GM23338 (cell line): ENCODE measurements at regions not wholly inside any gene's neighbourhood (a gene's known extent, or its start where the extent isn't known, plus 50 kb on each side); places are given as distances from the start of the nearest gene placed in this dataset.

Source experiments
- ATAC-seq: fragments of 200-7000 bp; cut with Tn5 transposase; 3 replicates; pipeline ENCODE4 v1.9.1; 2020
- DNase-seq: peaks from one replicate; pipeline ENCODE4 v3.0.0-alpha.2; 2015; ENCODE audit warnings: low spot score
- H2AFZ ChIP-seq: fragments of 200-600 bp; sonication (generic); 2 replicates; pipeline ENCODE4 v1.8.0; 2016; ENCODE audit warnings: antibody characterized with exemption, mild to moderate bottlenecking, moderate library complexity
- H3F3A ChIP-seq: fragments of 200-600 bp; sonication (generic); replicated peaks from 2 replicates; pipeline ENCODE4 v1.8.0; 2017; ENCODE audit warnings: antibody characterized with exemption, mixed run types, low read depth
- H3K27ac ChIP-seq: fragments of 200-600 bp; sonication (generic); 2 replicates; pipeline ENCODE4 v1.6.1; 2016; ENCODE audit warnings: low read depth
- H3K27me3 ChIP-seq: fragments of 200-600 bp; sonication (generic); 2 replicates; pipeline ENCODE4 v1.8.0; 2016; ENCODE audit warnings: mild to moderate bottlenecking, mixed run types, moderate library complexity; ENCODE audit not compliant: insufficient read depth
- H3K36me3 ChIP-seq: fragments of 200-600 bp; sonication (generic); 2 replicates; pipeline ENCODE4 v1.8.0; 2016; ENCODE audit warnings: mild to moderate bottlenecking; ENCODE audit not compliant: insufficient read depth
- H3K4me1 ChIP-seq: fragments of 200-600 bp; sonication (generic); 2 replicates; pipeline ENCODE4 v1.8.0; 2016; ENCODE audit warnings: mild to moderate bottlenecking, moderate library complexity; ENCODE audit not compliant: insufficient read depth
- H3K4me2 ChIP-seq: fragments of 200-600 bp; sonication (generic); 2 replicates; pipeline ENCODE4 v1.7.1; 2017; ENCODE audit warnings: mixed run types
- H3K4me3 ChIP-seq: fragments of 200-600 bp; sonication (generic); 2 replicates; pipeline ENCODE4 v1.6.1; 2016; ENCODE audit warnings: mixed run types
- H3K79me2 ChIP-seq: fragments of 200-600 bp; sonication (generic); replicated peaks from 2 replicates; pipeline ENCODE4 v1.8.0; 2017; ENCODE audit warnings: mild to moderate bottlenecking; ENCODE audit not compliant: insufficient read depth
- H3K9me2 ChIP-seq: fragments of 200-600 bp; sonication (generic); 2 replicates; pipeline ENCODE4 v1.8.0; 2017; ENCODE audit not compliant: insufficient read depth
- H4K20me1 ChIP-seq: fragments of 200-600 bp; sonication (generic); replicated peaks from 2 replicates; pipeline ENCODE4 v1.8.0; 2017; ENCODE audit warnings: mild to moderate bottlenecking; ENCODE audit not compliant: insufficient read depth
- H3K27ac Mint-ChIP-seq: 2 replicates; pipeline ENCODE4 v1.8.0; 2020; ENCODE audit warnings: inconsistent platforms, mild to moderate bottlenecking, moderate library complexity, mixed read lengths
- H3K27me3 Mint-ChIP-seq: 3 replicates; pipeline ENCODE4 v1.8.0; 2022; ENCODE audit warnings: low read depth, mild to moderate bottlenecking, moderate library complexity, mixed read lengths, inconsistent platforms; ENCODE audit not compliant: insufficient read depth, poor library complexity
- H3K36me3 Mint-ChIP-seq: 3 replicates; pipeline ENCODE4 v1.8.0; 2021; ENCODE audit warnings: low read depth, mild to moderate bottlenecking, inconsistent platforms, moderate library complexity, mixed read lengths
- H3K4me1 Mint-ChIP-seq: 3 replicates; pipeline ENCODE4 v1.8.0; 2020; ENCODE audit warnings: mild to moderate bottlenecking, inconsistent platforms, mixed read lengths
- H3K4me3 Mint-ChIP-seq: 3 replicates; pipeline ENCODE4 v1.8.0; 2021; ENCODE audit warnings: moderate library complexity, mild to moderate bottlenecking, inconsistent platforms, mixed read lengths
- H3K9me3 Mint-ChIP-seq: 3 replicates; pipeline ENCODE4 v1.8.0; 2020; ENCODE audit warnings: moderate library complexity, mild to moderate bottlenecking, inconsistent platforms, mixed read lengths
- CREB1 ChIP-seq: fragments of 250-450 bp; sonication (Bioruptor Pico); IDR thresholded peaks from 2 replicates; pipeline ENCODE4 v1.5.0; 2020; ENCODE audit warnings: low read depth, mild to moderate bottlenecking, moderate library complexity
- EZH2 ChIP-seq: fragments of 200-600 bp; sonication (generic); IDR thresholded peaks from one replicate; pipeline ENCODE4 v1.8.0; 2017; ENCODE audit warnings: antibody characterized with exemption, mild to moderate bottlenecking, low read depth; ENCODE audit not compliant: unreplicated experiment
- NANOG ChIP-seq: IDR thresholded peaks from 2 replicates; pipeline ENCODE4 v1.6.1; 2016; ENCODE audit warnings: antibody characterized with exemption, borderline replicate concordance
- POLR2AphosphoS5 ChIP-seq: IDR thresholded peaks from 2 replicates; pipeline ENCODE4 v1.6.1; 2016; ENCODE audit warnings: antibody characterized with exemption, low read depth
- ZNF331 ChIP-seq: fragments of 250-450 bp; sonication (Bioruptor Pico); IDR thresholded peaks from 2 replicates; pipeline ENCODE4 v1.5.0; 2020; ENCODE audit warnings: low read depth, mild to moderate bottlenecking, moderate library complexity
- ZNF462 ChIP-seq: fragments of 250-450 bp; sonication (Bioruptor Pico); IDR thresholded peaks from 2 replicates; pipeline ENCODE4 v1.5.0; 2020; ENCODE audit warnings: mild to moderate bottlenecking, moderate library complexity

DNA sequence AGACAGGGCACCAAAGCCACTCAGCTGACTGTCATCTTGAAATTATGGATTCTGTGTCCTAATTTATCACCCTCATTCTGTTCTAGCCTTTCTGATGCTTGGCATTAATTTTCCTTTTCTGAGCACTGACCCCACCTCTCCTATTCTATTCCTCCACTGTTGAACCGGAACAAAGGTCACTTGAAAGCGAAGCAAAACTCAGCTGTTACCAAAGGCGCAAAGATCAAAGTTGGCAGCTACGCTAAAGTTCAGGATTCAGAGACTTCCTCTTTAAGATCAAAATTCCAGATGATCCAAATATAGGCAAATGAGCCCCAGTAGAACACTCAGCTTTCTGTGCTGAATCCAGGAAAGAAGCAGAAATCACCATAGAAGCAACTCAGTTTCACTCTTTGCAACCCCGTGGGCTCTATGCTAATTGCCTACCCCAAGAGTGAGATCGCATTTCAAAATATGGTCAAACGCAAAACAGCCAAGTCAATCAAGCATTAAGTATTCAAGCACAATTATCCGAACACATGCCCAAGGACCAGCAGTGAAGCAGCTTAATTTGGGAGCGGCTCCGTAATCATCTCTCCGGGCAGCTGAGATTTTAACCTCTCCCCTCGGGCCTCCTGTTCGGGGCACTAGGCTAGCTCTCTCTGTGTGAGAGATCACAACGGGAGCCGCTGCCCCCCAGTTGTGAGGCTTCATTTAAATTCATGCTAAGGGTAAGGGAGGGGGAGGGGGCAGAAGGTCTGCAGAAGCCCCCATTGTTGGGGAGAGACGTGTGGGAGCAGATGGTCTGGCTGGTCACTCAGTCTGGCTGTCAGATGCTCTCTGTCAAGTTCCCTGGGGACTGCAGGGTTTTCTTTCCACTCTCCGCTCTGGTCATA is 288.6 kb downstream of the ELAVL2 start:
- Histone ChIP-seq H3K4me3 (peak overlapping the region; percentile 47), H4K20me1 (no peaks in the 10 kb centered on the region), H3K27ac (no peak overlapping the region), H3K36me3 (no peaks in the 10 kb centered on the region), H3K27me3 (peaks cover 24% of the 10 kb centered on the region), H3K79me2 (no peaks in the 10 kb centered on the region), H2AFZ (peak overlapping the region; percentile 95), H3K4me1 (peaks cover 8% of the 10 kb centered on the region), H3K4me2 (peak overlapping the region; percentile 76), H3F3A (no peaks in the 10 kb centered on the region), H3K9me2 (peaks cover 5% of the 10 kb centered on the region; the same call in 1 of the 2 replicates)
- H3K36me3 Mint-ChIP-seq, result no peaks in the 10 kb centered on the region
- peak; percentile 50 for DNase-seq
- H3K27ac Mint-ChIP-seq, result no peak overlapping the region
- peak overlapping the region; percentile 71 for H3K4me3 Mint-ChIP-seq
- peaks cover 22% of the 10 kb centered on the region for H3K4me1 Mint-ChIP-seq
- ATAC-seq, result peak; percentile 92
- H3K27me3 Mint-ChIP-seq, result peaks cover 8% of the 10 kb centered on the region
- no peak for TF ChIP-seq EZH2
- no peak for TF ChIP-seq NANOG
- TF ChIP-seq CREB1 (CRISPR knock-in tag), result no peak
- no peaks in the 10 kb centered on the region for H3K9me3 Mint-ChIP-seq

DNA sequence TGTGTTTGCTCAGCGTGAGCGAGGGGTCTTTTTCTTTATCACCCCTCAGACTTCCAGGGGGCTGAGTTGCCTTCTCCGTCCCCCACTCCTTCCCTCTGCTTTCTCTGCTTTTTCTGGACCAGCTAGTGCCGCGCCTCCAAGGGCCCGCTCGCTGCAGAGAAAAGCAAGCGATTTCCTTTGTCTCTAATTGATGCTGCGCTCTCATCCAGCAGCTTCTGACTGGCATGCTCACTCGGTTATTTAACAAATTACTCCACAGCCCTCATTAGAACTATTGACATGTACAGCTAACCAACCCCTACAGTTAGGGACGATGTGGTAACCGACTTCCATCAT is 288.0 kb downstream of the ELAVL2 start:
- Histone ChIP-seq H3K9me2 (peaks cover 5% of the 10 kb centered on the region; the same call in 1 of the 2 replicates), H2AFZ (peak overlapping the region; percentile 95)

More for the DNA sequence above, 288.0 kb downstream of the ELAVL2 start:
- Histone ChIP-seq H3K27me3 (peaks cover 24% of the 10 kb centered on the region), H3K79me2 (no peaks in the 10 kb centered on the region), H3F3A (no peaks in the 10 kb centered on the region), H3K36me3 (no peaks in the 10 kb centered on the region), H3K4me2 (peak overlapping the region; percentile 76), H3K27ac (no peak overlapping the region), H3K4me1 (peaks cover 8% of the 10 kb centered on the region), H3K4me3 (peak overlapping the region; percentile 47), H4K20me1 (no peaks in the 10 kb centered on the region)
- H3K4me1 Mint-ChIP-seq, result peaks cover 24% of the 10 kb centered on the region
- no peak overlapping the region for H3K27ac Mint-ChIP-seq
- TF ChIP-seq ZNF462 (CRISPR knock-in tag), result no peak
- no peak for TF ChIP-seq POLR2AphosphoS5
- TF ChIP-seq ZNF331 (CRISPR knock-in tag), result no peak
- peaks cover 8% of the 10 kb centered on the region for H3K27me3 Mint-ChIP-seq
- no peaks in the 10 kb centered on the region for H3K36me3 Mint-ChIP-seq
- DNase-seq (peak; percentile 25), ATAC-seq (peak; percentile 79)
- no peaks in the 10 kb centered on the region for H3K9me3 Mint-ChIP-seq
- peak overlapping the region; percentile 71 for H3K4me3 Mint-ChIP-seq
